ENCODE measurements at regions not wholly inside any gene's neighbourhood (a gene's known extent, or its start where the extent isn't known, plus 50 kb on each side); places are given as distances from the start of the nearest gene placed in this dataset.

DNA sequence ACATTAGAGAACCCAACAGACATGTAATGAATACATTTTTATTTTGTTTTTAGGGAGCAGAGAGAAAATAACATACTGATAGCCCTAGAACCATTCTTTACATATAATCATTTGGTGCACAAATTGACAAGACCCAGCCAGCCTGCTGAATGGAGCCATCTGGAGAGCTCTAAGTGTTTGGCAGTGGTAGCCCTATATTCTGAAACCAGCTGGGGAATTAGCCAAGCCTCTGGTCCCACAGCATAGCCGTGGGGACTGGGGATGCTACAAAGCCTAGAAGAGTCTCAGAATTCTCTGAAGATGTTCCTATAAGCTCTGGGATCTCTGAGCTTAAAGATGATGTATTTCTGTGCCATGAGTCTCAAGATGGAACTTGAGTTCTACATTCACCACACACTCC lies 857.3 kb upstream of the AMELY start:
- TF ChIP-seq POLR2AphosphoS5 (IDR thresholded peaks at IDR 0.05) (no peak), POLR2A (IDR thresholded peaks at IDR 0.05) (no peak)

All from gastroesophageal sphincter (tissue), 2 donors.